DLD1 (cell line): ENCODE measurements at regions not wholly inside any gene's neighbourhood (a gene's known extent, or its start where the extent isn't known, plus 50 kb on each side); places are given as distances from the start of the nearest gene placed in this dataset.
"Not testable (repeated sequence)": the region's sequence is repeated elsewhere in the genome, so short reads cannot be mapped to it uniquely, and the experiment has no call there.

Source experiments
- in situ Hi-C: cut with HindIII; loops from 2 replicates; pipeline ENCODE4 v1.10.0; 2017; ENCODE audit warnings: low sequenced_read_pairs

DNA sequence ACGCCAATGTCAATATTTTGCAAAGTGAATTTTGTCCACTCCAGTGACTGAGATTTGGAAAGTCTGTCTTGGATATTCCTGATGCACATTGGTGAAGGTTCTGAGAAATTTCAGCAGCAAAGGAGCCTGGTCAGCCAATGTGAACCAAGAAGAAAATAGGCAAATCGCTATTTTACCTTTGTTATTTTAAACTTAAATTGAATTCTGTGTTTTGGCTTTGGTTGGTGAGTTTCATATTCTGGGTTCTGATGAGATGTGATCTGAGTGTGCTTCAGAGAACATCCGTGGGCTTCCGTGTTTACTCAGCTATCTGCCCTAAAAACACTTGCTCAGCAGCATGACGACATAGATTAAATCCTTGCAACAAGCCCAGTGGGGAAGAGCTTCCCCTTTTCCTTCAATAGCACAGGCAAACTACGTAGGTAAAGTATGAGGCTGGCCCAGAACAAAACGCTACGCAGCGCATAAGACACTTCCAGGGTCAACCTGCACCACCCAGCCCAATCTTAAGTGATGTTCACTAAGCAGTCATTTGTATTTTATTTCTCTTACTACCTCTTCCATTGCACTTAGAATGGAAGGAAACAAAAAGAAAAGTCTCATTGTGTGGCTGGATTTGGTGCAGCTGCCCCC is 176.4 kb upstream of the KAZN start:
- in situ Hi-C loops: no loop called here

GRCh38 chr1:14424325-14425002 is 174.0 kb upstream of the KAZN start:
- in situ Hi-C loops: no loop called here

- in situ Hi-C loops: no loop called here
Measured at GRCh38 chr1:14426854-14427253, 171.6 kb upstream of the KAZN start.

- in situ Hi-C loops: no loop called here
Measured at GRCh38 chr1:14429577-14429976, 168.9 kb upstream of the KAZN start.

DNA sequence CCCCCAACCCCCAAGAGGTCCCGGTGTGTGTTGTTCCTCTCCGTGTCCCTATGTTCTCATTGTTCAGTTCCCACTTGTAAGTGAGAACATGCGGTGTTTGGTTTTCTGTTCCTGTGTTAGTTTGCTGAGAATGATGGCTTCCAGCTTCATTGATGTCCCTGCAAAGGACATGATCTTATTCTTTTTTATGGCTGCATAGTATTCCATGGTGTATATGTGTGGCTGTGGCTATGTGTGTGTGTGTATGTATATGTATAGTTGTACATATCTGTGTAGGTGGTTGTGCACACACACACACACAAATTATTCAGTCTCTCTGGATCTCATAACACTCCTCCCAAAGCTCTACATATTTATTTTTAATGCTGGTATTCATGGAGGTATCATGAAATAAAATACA is 165.8 kb upstream of the KAZN start:
- in situ Hi-C loops: not testable (repeated sequence)

DNA sequence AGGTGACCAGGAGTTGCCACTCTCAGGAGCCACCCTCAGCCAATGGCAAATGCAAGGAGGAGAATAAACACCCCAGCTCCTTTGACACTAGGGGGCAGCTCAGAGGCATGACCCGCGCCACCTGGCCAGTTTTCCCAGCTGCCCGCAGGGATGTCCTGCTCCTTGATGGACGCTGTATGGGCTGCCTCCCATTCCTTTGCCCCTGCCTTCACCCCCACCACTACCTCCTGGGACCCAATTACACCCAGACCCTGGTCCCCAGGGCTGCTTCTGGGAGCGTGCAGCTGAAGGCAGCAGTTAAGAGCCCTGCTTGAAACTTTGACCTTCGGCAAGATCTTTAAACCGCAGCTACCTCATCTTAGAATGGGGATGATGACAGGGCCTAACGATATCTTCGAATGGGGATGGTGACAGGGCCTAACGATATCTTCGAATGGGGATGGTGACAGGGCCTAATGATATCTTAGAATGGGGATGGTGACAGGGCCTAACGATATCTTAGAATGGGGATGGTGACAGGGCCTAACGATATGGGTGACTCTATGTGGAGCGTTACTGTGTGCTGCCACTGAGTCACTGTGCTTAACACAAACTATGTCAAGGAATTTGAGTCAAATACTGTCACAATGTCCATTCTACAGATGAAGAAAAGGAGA is 163.0 kb upstream of the KAZN start:
- in situ Hi-C loops: no loop called here

GRCh38 chr1:14437417-14437918 is 161.0 kb upstream of the KAZN start:
- in situ Hi-C loops: no loop called here

GRCh38 chr1:14438127-14438769 is 160.2 kb upstream of the KAZN start:
- in situ Hi-C loops: no loop called here

- in situ Hi-C loops: no loop called here
Measured at GRCh38 chr1:14439015-14439414, 159.5 kb upstream of the KAZN start.

GRCh38 chr1:14440166-14440565 is 158.3 kb upstream of the KAZN start:
- in situ Hi-C loops: no loop called here

DNA sequence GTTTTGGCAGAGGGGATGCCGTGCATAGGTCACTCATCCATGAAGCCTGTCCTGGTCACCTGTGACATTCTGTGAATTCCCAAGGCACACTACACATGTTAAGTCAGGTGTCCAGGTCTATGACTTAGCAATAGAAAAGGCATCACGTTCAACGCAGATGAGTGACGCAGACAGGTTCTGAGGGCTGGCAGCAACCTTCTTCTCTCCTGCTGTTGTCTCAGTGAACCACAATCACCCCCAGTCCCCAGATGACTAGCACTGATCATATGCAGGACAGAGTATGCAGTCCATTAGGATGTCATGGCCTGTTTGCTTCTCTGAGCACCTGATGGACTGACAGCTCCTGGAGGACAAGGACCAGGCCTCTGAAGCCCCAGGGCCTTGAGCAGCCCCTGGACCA is 157.8 kb upstream of the KAZN start:
- in situ Hi-C loops: no loop called here

GRCh38 chr1:14441302-14441741 is 157.2 kb upstream of the KAZN start:
- in situ Hi-C loops: no loop called here

DNA sequence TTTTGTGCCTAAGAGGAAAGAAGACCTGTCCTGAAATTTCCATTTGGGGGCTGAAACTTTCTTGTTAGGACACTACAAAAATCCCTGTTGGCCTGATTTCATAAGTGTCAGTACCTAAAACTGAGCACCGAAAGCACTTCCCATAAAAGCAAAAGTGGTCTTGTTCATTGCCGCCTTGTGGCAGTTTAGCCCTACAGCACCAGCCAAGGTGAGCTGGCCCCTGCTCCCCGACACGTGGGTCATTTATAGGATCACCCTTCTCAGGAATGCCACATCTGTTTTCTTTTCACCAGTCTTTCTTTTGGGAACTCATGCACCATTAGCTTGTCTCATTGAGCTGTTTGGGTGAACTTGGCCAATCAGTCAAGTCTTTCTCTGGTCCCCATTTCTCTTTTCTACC is 155.8 kb upstream of the KAZN start:
- in situ Hi-C loops: no loop called here

DNA sequence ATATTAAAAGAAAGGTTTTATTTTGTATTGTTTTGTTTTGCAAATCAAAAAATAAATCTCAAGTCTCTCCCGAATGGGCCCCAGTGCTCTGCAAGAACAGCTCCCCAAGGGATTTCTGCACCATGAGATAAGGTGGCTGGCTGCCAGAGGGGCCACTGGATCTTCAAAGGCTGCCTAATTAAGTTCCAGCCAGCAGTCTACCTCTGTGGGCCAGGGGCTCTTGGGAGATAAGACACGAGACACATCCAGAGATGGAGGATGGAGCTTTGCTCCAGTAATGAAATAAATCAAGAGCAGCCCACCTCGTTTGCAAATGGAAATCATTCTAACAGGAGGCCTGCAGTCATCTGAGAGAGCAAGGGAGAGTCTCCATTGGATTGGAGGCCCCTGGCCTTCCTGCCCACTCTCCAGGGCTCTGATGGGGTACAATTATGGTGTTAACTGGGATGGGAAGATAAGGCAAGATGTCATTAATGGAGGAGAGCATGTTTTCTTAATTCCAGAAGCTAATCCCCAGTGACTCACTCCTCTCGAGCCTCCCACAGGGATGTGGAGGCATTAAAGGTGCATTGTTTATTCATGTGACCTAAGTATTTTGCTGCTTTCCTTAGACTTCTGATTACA is 155.2 kb upstream of the KAZN start:
- in situ Hi-C loops: no loop called here

DNA sequence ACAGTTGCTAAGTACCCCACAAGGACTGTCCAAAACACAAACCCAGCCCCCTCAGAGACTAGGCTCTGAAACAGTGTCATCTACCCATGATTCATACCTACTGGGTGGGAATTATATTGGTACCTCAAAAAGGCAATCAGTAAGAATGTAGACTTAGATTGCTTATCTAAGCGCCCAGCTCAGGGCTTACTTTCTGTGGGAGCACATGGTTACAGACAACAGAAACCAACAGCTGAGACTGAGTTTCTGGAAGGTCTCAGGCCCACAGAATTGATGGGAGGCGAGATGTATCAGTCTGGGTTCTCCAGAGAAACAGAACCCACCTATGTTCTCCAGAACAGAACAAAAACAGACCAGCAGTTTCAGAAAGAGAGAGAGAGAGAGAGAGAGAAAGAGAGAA is 147.3 kb upstream of the KAZN start:
- in situ Hi-C loops: no loop called here

DNA sequence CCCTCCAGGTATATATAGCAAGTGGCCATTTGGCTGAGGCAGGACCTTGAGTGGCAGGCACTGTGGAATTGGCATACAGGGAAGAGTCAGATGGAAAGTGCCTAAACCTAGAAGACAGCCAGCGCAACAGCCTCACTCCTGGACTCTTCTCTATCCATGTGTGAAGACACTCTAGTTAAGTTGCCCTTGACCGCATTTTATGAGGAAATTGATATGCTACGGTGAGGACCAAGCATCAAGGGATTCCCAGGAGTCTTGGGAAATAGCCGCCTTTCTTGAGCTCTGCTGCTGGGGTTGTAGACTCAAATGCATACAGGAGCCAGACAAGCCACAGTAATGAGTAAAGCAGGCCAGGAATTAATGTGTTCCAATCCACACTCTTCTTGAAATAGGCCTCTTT is 145.9 kb upstream of the KAZN start:
- in situ Hi-C loops: no loop called here

DNA sequence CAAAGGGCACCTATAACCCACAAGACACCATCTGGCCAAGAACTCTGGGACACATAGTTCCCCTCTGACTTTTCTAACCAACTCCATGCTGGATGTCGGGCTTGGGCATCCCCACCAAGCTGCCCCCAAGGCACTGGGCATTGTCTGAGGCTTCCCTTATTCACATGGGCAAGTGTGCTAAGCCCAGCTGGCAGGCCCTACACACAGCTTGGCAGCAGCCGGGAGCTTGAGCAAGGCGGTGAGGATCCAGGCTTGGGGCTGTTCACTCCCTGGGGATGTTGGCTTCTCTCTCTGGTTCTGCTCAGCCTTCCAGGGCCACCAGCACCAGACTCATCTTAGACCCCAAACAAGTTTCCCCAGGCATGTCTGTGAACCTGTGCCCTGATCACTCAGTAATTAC is 138.3 kb upstream of the KAZN start:
- in situ Hi-C loops: no loop called here

DNA sequence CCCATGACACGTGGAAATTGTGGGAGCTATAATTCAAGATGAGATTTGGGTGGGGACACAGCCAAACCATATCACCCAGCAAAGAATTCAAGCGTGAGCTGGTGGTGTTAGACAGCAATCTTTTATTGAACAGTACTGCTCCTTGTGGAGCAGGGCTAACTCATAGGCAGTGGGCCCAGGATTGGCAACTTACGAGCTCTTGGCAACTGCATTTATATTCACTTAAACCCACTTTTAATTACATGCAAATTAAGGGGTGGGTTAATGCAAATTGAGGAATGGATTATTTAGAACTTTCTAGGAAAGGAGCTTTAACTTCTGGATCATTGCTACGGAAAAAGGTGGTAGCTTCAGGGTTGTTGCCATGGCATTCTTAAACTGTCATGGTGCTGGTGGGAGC is 135.6 kb upstream of the KAZN start:
- in situ Hi-C loops: no loop called here

DNA sequence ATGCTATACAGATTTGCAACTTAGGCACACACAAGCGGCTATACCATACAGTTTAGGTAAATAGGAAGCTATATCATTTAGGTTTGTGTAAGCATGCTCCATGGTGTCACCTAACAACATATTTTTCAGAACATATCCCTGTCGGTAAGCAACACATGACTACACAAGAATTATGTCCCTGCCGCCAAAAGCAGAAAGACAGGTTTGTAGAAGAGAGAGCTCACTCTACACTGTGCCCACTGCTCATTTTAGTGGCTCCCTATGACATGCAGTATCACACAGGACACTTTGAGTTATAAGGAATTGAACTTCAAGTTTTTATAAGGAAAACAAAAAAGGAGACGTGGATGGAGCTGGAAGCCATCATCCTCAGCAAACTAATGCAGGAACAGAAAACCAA is 132.5 kb upstream of the KAZN start:
- in situ Hi-C loops: no loop called here

DNA sequence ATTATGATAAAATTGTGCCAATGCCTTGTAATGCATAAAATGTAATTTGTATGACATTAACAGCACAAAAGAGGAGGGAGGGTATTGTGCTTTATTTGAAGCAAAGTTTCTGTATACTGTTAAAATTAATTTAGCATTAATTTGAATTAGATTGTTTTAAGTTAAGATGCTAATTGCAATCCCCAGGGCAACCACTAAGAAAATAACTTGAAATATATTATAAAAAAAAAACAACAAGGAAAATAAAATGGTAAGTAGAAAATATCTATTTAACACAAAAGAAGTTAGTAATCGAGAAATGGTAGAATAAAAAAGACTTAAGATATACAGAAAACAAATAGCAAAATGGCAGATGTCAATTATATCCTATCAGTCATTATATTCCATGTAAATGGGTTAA is 131.4 kb upstream of the KAZN start:
- in situ Hi-C loops: no loop called here

GRCh38 chr1:14468751-14469150 is 129.7 kb upstream of the KAZN start:
- in situ Hi-C loops: no loop called here
